Stimulated activated CD8-positive, alpha-beta memory T cell treated with anti-CD3 and anti-CD28 coated beads, Interleukin-4, amount 100 ng/mL, for 24 hours (primary cell): ENCODE measurements at regions not wholly inside any gene's neighbourhood (a gene's known extent, or its start where the extent isn't known, plus 50 kb on each side); places are given as distances from the start of the nearest gene placed in this dataset.
"Not testable (repeated sequence)": the region's sequence is repeated elsewhere in the genome, so short reads cannot be mapped to it uniquely, and the experiment has no call there.

Experiments used
- DNase-seq: peaks from one replicate; pipeline ENCODE4 v3.0.0-alpha.2; 2020; ENCODE audit warnings: low read depth

- DNase-seq, result no peak
Observed at GRCh38 chrX:25442499-25442898, 426.7 kb upstream of the ARX start.

- DNase-seq, result no peak
Observed at GRCh38 chrX:25433307-25433706, 417.5 kb upstream of the ARX start.

- DNase-seq, result no peak
Observed at GRCh38 chrX:25432396-25432795, 416.6 kb upstream of the ARX start.

- no peak for DNase-seq
Observed at GRCh38 chrX:25427873-25428555, 412.2 kb upstream of the ARX start.

- DNase-seq, result not testable (repeated sequence)
Observed at GRCh38 chrX:25404163-25404562, 388.4 kb upstream of the ARX start.

- no peak for DNase-seq
Observed at GRCh38 chrX:25389266-25389665, 373.5 kb upstream of the ARX start.

GRCh38 chrX:25383196-25383595 lies 367.4 kb upstream of the ARX start:
- no peak for DNase-seq

GRCh38 chrX:25356456-25356855 lies 340.7 kb upstream of the ARX start:
- DNase-seq, result no peak

- DNase-seq, result no peak
Observed at GRCh38 chrX:25344161-25344936, 328.6 kb upstream of the ARX start.

GRCh38 chrX:25343060-25343459 lies 327.3 kb upstream of the ARX start:
- DNase-seq, result no peak

- DNase-seq, result no peak
Observed at GRCh38 chrX:25337841-25338240, 322.1 kb upstream of the ARX start.

- DNase-seq, result no peak
Observed at GRCh38 chrX:25300994-25301393, 285.2 kb upstream of the ARX start.

- no peak for DNase-seq
Observed at GRCh38 chrX:25296850-25297249, 281.1 kb upstream of the ARX start.

GRCh38 chrX:25295466-25295865 lies 279.7 kb upstream of the ARX start:
- no peak for DNase-seq

- DNase-seq, result no peak
Observed at GRCh38 chrX:25290132-25290531, 274.4 kb upstream of the ARX start.

GRCh38 chrX:25288676-25289075 lies 272.9 kb upstream of the ARX start:
- DNase-seq, result no peak

- no peak for DNase-seq
Observed at GRCh38 chrX:25287521-25287920, 271.8 kb upstream of the ARX start.

- DNase-seq, result no peak
Observed at GRCh38 chrX:25285598-25285997, 269.8 kb upstream of the ARX start.

- no peak for DNase-seq
Observed at GRCh38 chrX:25279510-25279909, 263.7 kb upstream of the ARX start.

GRCh38 chrX:25278341-25278740 lies 262.6 kb upstream of the ARX start:
- DNase-seq, result no peak

GRCh38 chrX:25277574-25277973 lies 261.8 kb upstream of the ARX start:
- DNase-seq, result no peak

- DNase-seq, result no peak
Observed at GRCh38 chrX:25275159-25275558, 259.4 kb upstream of the ARX start.

- DNase-seq, result no peak
Observed at GRCh38 chrX:25241461-25241860, 225.7 kb upstream of the ARX start.

GRCh38 chrX:25226151-25226550 lies 210.4 kb upstream of the ARX start:
- no peak for DNase-seq
